ENCODE measurements at regions not wholly inside any gene's neighbourhood (a gene's known extent, or its start where the extent isn't known, plus 50 kb on each side); places are given as distances from the start of the nearest gene placed in this dataset.

DNA sequence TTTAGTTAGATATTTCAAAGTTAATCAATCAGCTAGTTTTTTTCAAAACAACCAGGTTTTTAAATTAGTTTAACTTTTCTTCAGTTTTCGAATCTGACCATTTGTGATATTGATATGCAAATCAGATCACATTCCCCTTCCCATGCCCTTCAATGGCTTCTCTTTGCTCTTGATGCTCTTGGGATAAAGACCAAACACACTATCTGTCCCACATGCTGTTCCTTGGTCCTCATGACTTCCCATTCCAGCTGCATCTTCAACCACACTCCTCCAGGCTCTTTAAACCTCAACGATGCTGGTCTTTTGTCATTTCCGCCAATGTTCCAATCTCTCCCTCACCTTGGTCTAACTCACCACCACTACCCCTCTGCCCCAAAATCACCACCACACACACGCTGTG is 285.8 kb downstream of the LMX1A start:
- TF ChIP-seq, protein P1, sequence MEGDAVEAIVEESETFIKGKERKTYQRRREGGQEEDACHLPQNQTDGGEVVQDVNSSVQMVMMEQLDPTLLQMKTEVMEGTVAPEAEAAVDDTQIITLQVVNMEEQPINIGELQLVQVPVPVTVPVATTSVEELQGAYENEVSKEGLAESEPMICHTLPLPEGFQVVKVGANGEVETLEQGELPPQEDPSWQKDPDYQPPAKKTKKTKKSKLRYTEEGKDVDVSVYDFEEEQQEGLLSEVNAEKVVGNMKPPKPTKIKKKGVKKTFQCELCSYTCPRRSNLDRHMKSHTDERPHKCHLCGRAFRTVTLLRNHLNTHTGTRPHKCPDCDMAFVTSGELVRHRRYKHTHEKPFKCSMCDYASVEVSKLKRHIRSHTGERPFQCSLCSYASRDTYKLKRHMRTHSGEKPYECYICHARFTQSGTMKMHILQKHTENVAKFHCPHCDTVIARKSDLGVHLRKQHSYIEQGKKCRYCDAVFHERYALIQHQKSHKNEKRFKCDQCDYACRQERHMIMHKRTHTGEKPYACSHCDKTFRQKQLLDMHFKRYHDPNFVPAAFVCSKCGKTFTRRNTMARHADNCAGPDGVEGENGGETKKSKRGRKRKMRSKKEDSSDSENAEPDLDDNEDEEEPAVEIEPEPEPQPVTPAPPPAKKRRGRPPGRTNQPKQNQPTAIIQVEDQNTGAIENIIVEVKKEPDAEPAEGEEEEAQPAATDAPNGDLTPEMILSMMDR (conservative IDR thresholded peaks at IDR 0.05 in 1 of 2, IDR thresholded peaks at IDR 0.05 in 1 of 2; ENCODE audit: low read depth in 1 of 2, low read length in 2 of 2), result no peak
- no peak for TF ChIP-seq EZH2 (IDR thresholded peaks at IDR 0.05; ENCODE audit: low read length, missing control alignments)
